HG03520 (cell line): ENCODE measurements at regions not wholly inside any gene's neighbourhood (a gene's known extent, or its start where the extent isn't known, plus 50 kb on each side); places are given as distances from the start of the nearest gene placed in this dataset.
"Not testable (repeated sequence)": the region's sequence is repeated elsewhere in the genome, so short reads cannot be mapped to it uniquely, and the experiment has no call there.

Experiments used
- ATAC-seq: cut with Tn5 transposase; IDR thresholded peaks from one replicate; pipeline ENCODE4 v1.9.1; 2021; ENCODE audit warnings: mild to moderate bottlenecking, moderate library complexity; ENCODE audit not compliant: unreplicated experiment

- no peak for ATAC-seq
Measured at GRCh38 chr6:23823421-23823820, 302.6 kb upstream of the NRSN1 start.

GRCh38 chr6:23826572-23826971, 299.4 kb upstream of the NRSN1 start:
- ATAC-seq, result no peak

DNA sequence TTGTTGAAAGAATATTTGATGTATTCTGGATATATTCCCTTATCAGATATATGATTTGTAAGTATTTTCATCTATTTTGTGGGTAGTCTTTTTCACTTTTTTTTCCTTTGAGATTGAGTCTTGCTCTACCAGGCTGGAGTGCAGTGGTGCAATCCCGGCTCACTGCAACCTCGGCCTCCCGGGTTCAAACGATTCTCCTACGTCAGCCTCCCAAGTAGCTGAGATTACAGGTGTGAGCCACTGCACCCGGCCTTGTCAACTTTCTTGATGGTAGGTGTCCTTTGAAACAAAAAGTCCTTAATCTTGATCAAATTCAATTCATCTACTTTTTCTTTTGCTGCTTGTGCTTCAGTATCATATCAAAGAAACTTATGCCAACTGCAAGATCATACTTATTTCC, 297.2 kb upstream of the NRSN1 start:
- no peak for ATAC-seq

GRCh38 chr6:23841116-23841515, 284.9 kb upstream of the NRSN1 start:
- no peak for ATAC-seq

GRCh38 chr6:23842760-23843159, 283.3 kb upstream of the NRSN1 start:
- ATAC-seq, result no peak

DNA sequence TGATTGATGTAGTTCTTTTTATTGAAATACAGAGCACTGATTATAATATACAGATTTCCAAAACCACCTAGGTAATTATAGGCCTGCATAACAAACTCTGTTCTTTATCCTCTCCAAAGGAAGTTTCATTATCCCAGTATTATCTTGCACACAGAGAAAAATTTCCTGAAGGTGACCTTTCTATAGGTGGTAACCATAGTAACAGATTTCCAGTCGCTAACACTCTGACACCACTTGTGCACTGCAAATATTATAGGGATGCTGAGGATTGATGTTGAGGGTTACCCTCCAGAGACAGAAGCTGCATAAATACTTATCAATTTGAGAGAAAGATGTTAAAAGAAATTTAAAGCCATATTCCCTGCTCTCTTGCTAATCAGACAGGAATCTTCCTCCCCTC, 274.5 kb upstream of the NRSN1 start:
- no peak for ATAC-seq

- ATAC-seq, result not testable (repeated sequence)
Measured at GRCh38 chr6:23853566-23854133, 272.4 kb upstream of the NRSN1 start.

- ATAC-seq, result not testable (repeated sequence)
Measured at GRCh38 chr6:23854154-23854553, 271.9 kb upstream of the NRSN1 start.

DNA sequence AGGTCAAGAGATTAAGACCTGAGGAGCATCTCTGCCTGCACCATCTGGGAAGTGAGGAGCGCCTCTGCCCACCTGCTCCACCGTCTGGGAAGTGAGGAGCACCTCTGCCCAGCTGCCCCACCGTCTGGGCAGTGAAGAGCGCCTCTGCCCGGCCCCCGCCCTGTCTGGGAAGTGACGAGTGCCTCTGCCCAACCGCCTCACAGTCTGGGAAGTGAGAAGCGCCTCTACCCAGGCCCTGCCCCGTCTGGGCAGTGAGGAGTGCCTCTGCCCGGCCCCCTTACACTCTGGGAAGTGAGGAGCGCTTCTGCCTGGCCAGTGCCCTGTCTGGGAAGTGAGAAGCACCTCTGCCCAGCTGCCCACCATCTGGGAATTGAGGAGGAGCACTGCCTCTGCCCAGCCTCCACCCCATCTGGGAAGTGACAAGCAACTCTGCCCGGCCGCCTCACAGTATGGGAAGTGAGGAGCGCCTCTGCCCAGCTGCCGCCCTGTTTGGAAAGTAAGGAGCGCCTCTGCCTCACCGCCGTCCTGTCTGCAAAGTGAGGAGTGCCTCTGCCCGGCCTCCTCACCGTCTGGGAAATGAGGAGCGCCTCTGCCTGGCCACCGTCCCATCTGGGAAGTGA, 270.4 kb upstream of the NRSN1 start:
- ATAC-seq, result no peak

DNA sequence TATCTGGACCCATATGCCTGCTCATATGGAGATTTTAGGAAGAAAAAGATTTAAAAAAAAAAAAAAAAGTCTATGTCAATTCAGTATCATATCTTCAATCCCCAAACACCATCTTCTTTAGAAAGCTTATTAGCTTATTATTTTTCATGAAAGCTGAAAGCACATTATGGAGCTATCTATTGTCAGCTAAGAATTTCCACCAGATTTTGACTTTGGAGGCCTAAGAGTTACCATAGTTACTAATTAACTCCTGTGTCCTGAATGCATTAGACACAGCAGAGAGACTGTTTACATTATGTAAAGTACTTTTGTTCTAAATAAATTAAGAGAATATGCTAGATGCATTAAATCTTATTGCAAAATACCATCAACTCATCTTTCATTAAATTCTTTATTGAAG, 255.5 kb upstream of the NRSN1 start:
- no peak for ATAC-seq

GRCh38 chr6:23873161-23873560, 252.9 kb upstream of the NRSN1 start:
- no peak for ATAC-seq

- ATAC-seq, result no peak
Measured at GRCh38 chr6:23875006-23875405, 251.0 kb upstream of the NRSN1 start.

DNA sequence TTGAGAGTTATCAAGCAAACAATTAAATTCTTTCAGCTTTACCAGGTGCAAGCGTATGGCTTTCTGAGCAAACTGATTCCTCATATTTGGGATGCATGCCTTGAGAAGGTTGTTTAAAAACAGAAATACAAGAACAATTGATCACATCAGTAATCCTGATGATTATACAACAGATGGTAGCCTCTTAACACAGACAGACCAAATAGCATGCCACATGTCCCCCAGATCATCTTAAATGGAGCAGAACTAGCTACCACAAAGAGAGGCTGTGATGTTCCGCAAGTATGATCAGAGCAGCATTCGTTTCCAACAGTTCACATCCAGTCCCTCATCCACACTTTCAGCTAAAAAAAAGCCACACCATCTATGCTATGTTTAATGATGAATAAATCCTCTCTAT, 246.2 kb upstream of the NRSN1 start:
- ATAC-seq, result no peak

DNA sequence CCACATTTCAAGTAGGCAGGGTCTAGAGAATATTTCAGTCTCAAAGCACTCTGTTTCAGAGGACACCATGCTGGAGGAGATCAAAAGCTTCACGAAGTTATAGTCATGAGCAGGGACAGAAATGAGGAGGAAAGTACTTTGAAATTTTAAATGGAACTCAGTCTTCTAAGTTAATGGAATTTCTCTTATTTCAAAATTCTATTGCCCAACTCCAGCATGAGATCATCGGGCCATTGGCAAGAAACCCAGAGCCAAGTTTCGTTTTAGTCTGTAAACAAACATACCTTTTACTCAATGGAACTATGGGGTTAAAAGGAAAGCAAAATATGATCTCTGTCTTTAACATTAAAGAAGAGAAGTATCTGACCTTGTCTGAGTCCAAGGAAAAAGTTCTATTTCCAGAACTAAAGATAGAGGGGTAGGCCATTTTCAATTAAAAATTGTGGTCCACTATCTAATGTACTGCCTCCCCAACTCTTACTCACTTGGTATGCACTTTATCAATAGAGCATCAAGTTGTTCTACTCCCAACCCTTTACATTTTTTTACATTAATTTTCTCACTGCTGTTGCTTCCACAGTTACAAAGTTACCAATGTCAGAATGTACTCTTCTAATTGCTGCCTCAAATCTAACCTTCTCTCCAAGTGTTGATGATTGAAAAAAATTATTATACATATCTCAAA, 235.3 kb upstream of the NRSN1 start:
- ATAC-seq, result no peak

GRCh38 chr6:23905133-23905815, 220.7 kb upstream of the NRSN1 start:
- no peak for ATAC-seq

GRCh38 chr6:23910420-23910819, 215.6 kb upstream of the NRSN1 start:
- ATAC-seq, result no peak

- ATAC-seq, result no peak
Measured at GRCh38 chr6:23927935-23928334, 198.1 kb upstream of the NRSN1 start.

- ATAC-seq, result no peak
Measured at GRCh38 chr6:23929201-23929600, 196.8 kb upstream of the NRSN1 start.

DNA sequence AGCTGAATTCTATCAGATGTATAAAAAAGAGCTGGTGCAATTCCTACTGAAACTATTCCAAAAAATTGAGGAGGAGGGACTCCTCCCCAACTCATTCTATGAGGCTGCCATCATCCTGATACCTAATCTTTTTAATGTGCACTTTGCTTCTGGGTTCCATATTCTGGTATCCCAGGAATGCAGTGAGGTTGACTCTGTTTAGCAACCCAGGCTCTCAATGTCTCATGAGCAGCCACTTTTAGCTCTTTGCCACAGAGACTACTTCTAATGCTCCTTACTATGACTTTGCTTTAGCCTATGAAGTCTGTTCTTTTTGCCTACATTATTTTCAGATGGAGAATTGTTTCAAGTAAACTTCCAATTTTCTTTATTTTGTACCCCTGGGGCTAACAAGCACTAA, 185.5 kb upstream of the NRSN1 start:
- ATAC-seq, result no peak

DNA sequence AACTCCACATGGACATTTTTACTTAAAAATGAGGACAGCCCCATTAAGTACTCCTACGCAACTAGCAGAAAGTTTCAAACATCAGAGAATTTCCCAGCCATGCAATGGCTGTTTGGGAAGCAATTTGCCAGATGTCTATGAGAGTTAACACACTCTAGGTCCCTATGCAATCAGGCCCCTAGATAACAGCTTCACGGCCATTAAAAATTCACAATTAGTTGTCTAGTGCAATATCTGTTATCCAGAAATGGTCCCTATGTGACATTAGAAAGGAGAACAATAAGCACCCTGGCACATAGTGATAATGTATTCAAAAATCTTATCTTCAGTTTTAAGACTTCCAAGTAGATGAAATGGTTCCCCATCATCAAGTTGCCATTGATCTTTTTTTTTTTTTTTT, 174.3 kb upstream of the NRSN1 start:
- no peak for ATAC-seq

DNA sequence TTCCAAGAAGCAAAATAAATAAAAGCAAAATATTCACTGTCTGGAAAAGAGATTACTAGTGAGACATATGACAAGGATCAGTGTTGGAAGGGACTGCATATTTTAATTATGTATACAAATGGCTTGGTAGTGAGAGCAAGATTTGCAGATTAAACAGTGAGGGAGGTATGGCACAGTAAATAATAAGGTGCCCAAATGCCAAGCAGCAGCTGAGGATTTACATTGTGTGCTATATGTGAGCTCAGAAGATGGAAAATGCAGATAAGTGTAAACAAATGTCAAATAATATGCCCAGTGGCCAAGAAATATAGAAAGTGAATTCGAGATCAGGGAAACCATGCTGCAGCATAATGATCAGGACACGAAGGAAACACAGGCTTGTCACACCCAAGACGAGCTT, 173.8 kb upstream of the NRSN1 start:
- ATAC-seq, result no peak

DNA sequence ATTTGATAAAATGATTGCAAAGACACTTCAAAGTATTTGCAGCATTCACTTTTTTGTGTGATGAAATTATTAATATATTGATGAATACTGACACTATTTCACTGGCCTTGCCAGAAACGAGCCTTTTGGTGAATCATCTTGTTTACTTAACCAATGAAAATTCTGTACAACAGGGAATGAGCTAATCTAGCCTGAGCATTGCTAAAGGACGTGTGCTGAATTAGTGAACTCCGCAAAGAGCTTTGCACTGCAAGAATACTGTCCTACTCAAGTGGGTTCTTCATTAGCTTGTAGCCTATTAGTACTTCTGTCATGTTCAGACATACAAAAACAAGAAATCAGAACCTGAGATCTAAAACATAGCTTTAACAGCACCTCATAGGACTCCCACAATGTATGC, 172.0 kb upstream of the NRSN1 start:
- no peak for ATAC-seq
